ENCODE measurements at regions not wholly inside any gene's neighbourhood (a gene's known extent, or its start where the extent isn't known, plus 50 kb on each side); places are given as distances from the start of the nearest gene placed in this dataset.
"Not testable (repeated sequence)": the region's sequence is repeated elsewhere in the genome, so short reads cannot be mapped to it uniquely, and the experiment has no call there.

- H3K27ac ChIP-seq: no peak overlapping the region
- H3K4me3 ChIP-seq: no peak overlapping the region
These were observed 103.1 kb upstream of the TBX18 start for GRCh38 chr6:84867521-84867920.

GRCh38 chr6:84866715-84867114, 102.3 kb upstream of the TBX18 start:
- Histone ChIP-seq H3K4me3 (no peak overlapping the region), H3K27ac (no peak overlapping the region)

GRCh38 chr6:84865372-84865771, 101.0 kb upstream of the TBX18 start:
- not testable (repeated sequence) for H3K4me3 ChIP-seq, H3K27ac ChIP-seq

GRCh38 chr6:84862843-84863242, 98.4 kb upstream of the TBX18 start:
- H3K4me3 ChIP-seq: no peak overlapping the region
- no peak overlapping the region for H3K27ac ChIP-seq

GRCh38 chr6:84860920-84861319, 96.5 kb upstream of the TBX18 start:
- Histone ChIP-seq H3K4me3 (no peak overlapping the region), H3K27ac (no peak overlapping the region)

GRCh38 chr6:84860509-84860908, 96.1 kb upstream of the TBX18 start:
- Histone ChIP-seq H3K4me3 (no peak overlapping the region), H3K27ac (no peak overlapping the region)

- Histone ChIP-seq H3K27ac (no peak overlapping the region), H3K4me3 (no peak overlapping the region)
These were observed 90.5 kb upstream of the TBX18 start for GRCh38 chr6:84854811-84855400.

- no peak overlapping the region for H3K27ac ChIP-seq
- no peak overlapping the region for H3K4me3 ChIP-seq
These were observed 89.5 kb upstream of the TBX18 start for GRCh38 chr6:84853901-84854300.

GRCh38 chr6:84848960-84849359, 84.6 kb upstream of the TBX18 start:
- H3K4me3 ChIP-seq: no peak overlapping the region
- H3K27ac ChIP-seq: no peak overlapping the region

- no peak overlapping the region for H3K27ac ChIP-seq
- no peak overlapping the region for H3K4me3 ChIP-seq
These were observed 83.2 kb upstream of the TBX18 start for GRCh38 chr6:84847390-84848160.

GRCh38 chr6:84842525-84843166, 78.2 kb upstream of the TBX18 start:
- Histone ChIP-seq H3K4me3 (no peak overlapping the region), H3K27ac (no peak overlapping the region)

GRCh38 chr6:84837068-84837866, 72.9 kb upstream of the TBX18 start:
- H3K27ac ChIP-seq, H3K4me3 ChIP-seq: not testable (repeated sequence)

GRCh38 chr6:84836366-84836765, 72.0 kb upstream of the TBX18 start:
- no peak overlapping the region for H3K4me3 ChIP-seq
- H3K27ac ChIP-seq: no peak overlapping the region

GRCh38 chr6:84835340-84835739, 70.9 kb upstream of the TBX18 start:
- no peak overlapping the region for H3K27ac ChIP-seq

GRCh38 chr6:84831924-84832323, 67.5 kb upstream of the TBX18 start:
- H3K4me3 ChIP-seq, H3K27ac ChIP-seq: not testable (repeated sequence)

More at GRCh38 chr6:84835340-84835739, 70.9 kb upstream of the TBX18 start:
- H3K4me3 ChIP-seq: no peak overlapping the region

GRCh38 chr6:84825461-84825860, 61.1 kb upstream of the TBX18 start:
- Histone ChIP-seq H3K4me3 (no peak overlapping the region), H3K27ac (no peak overlapping the region)

GRCh38 chr6:84821314-84821713, 56.9 kb upstream of the TBX18 start:
- H3K4me3 ChIP-seq: not testable (repeated sequence)

GRCh38 chr6:84816741-84817140, 52.3 kb upstream of the TBX18 start:
- Histone ChIP-seq H3K27ac (no peak overlapping the region), H3K4me3 (no peak overlapping the region)

More at GRCh38 chr6:84821314-84821713, 56.9 kb upstream of the TBX18 start:
- H3K27ac ChIP-seq: not testable (repeated sequence)

GRCh38 chr6:84815896-84816735, 51.7 kb upstream of the TBX18 start:
- H3K27ac ChIP-seq: no peak overlapping the region
- H3K4me3 ChIP-seq: no peak overlapping the region

All from skin epidermis (tissue), 12 donors.